Loucy (cell line): ENCODE measurements at regions not wholly inside any gene's neighbourhood (a gene's known extent, or its start where the extent isn't known, plus 50 kb on each side); places are given as distances from the start of the nearest gene placed in this dataset.

Experiments used
- H2AFZ ChIP-seq: fragments of 200-600 bp; sonication (generic); 2 replicates; pipeline ENCODE4 v1.6.0; 2016; ENCODE audit warnings: antibody characterized with exemption, mild to moderate bottlenecking, low read length, moderate library complexity
- H3F3A ChIP-seq: fragments of 200-600 bp; 2 replicates; pipeline ENCODE4 v1.6.0; 2016; ENCODE audit warnings: antibody characterized with exemption, low read depth, mild to moderate bottlenecking
- H3K27me3 ChIP-seq: fragments of 200-600 bp; sonication (generic); 2 replicates; pipeline ENCODE4 v1.6.1; 2014; ENCODE audit warnings: low read length, mild to moderate bottlenecking; ENCODE audit not compliant: insufficient read depth, poor library complexity, severe bottlenecking
- H3K36me3 ChIP-seq: fragments of 200-600 bp; sonication (generic); 2 replicates; pipeline ENCODE4 v1.6.1; 2016; ENCODE audit warnings: low read length; ENCODE audit not compliant: insufficient read depth
- H3K4me1 ChIP-seq: fragments of 200-600 bp; sonication (generic); 2 replicates; pipeline ENCODE4 v1.5.1; 2014; ENCODE audit warnings: low read length, mild to moderate bottlenecking; ENCODE audit not compliant: insufficient read depth, poor library complexity, severe bottlenecking
- H3K4me2 ChIP-seq: fragments of 200-600 bp; sonication (generic); 2 replicates; pipeline ENCODE4 v1.6.0; 2014; ENCODE audit warnings: antibody characterized with exemption, low read length, low read depth, mild to moderate bottlenecking; ENCODE audit not compliant: poor library complexity, severe bottlenecking
- H3K4me3 ChIP-seq: fragments of 200-600 bp; sonication (generic); 2 replicates; pipeline ENCODE4 v1.5.1; 2014; ENCODE audit warnings: low read length, mild to moderate bottlenecking, mixed read lengths; ENCODE audit not compliant: poor library complexity, severe bottlenecking
- H3K79me2 ChIP-seq: fragments of 200-600 bp; sonication (generic); 2 replicates; pipeline ENCODE4 v1.6.1; 2014; ENCODE audit warnings: low read length; ENCODE audit not compliant: insufficient read depth
- H3K9ac ChIP-seq: fragments of 200-600 bp; sonication (generic); 2 replicates; pipeline ENCODE4 v1.6.0; 2014; ENCODE audit warnings: mild to moderate bottlenecking, low read depth, low read length, moderate library complexity; ENCODE audit not compliant: poor library complexity, severe bottlenecking
- H3K9me2 ChIP-seq: fragments of 200-600 bp; sonication (generic); replicated peaks from 2 replicates; pipeline ENCODE4 v1.6.1; 2016; ENCODE audit warnings: low read depth, low read length, mixed read lengths
- H3K9me3 ChIP-seq: fragments of 200-600 bp; sonication (generic); 2 replicates; pipeline ENCODE4 v1.6.1; 2014; ENCODE audit warnings: mild to moderate bottlenecking, antibody characterized with exemption, low read length, low read depth; ENCODE audit not compliant: insufficient read depth
- H4K20me1 ChIP-seq: fragments of 200-600 bp; sonication (generic); 2 replicates; pipeline ENCODE4 v1.6.0; 2014; ENCODE audit warnings: antibody characterized with exemption, low read length, mild to moderate bottlenecking; ENCODE audit not compliant: insufficient read depth, poor library complexity, severe bottlenecking
- EZH2phosphoT487 ChIP-seq: fragments of 200-600 bp; IDR thresholded peaks from 2 replicates; pipeline ENCODE4 v1.6.1; 2018; ENCODE audit warnings: antibody characterized with exemption, mild to moderate bottlenecking, moderate library complexity, borderline replicate concordance
- TF ChIP-seq, protein P1 (sequence below): fragments of 200-600 bp; sonication (generic); conservative IDR thresholded peaks from 2 replicates; pipeline ENCODE4 v1.5.1; 2014; ENCODE audit warnings: mild to moderate bottlenecking, antibody characterized with exemption, low read length

DNA sequence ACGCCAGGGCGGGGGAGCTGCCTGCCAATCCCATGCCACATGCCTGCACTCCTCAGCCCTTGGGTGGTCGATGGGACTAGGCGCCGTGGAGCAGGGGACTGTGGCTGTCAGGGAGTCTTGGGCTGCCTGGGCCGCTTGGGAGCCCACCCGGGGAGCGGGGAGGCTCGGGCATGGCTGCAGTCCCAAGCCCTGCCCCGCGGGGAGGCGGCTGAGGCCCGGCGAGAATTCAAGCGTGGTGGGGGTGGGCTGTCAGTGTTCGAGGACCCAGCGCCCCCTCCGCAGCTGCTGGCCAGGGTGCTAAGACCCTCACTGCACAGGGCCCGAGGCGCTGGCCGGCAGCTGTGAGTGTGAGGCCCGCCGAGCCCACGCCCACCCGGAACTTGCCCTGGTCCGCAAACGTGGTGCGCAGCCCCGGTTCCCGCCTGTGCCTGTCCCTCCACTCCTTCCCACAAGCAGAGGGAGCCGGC, 83.2 kb upstream of the DMRTA1 start:
- Histone ChIP-seq H3K79me2 (no peaks in the 10 kb centered on the region), H3K4me3 (no peak overlapping the region), H3K9ac (no peak overlapping the region), H3K9me3 (no peaks in the 10 kb centered on the region), H4K20me1 (no peaks in the 10 kb centered on the region), H3K27me3 (no peaks in the 10 kb centered on the region), H3K4me2 (no peak overlapping the region), H3K9me2 (no peaks in the 10 kb centered on the region), H3K36me3 (no peaks in the 10 kb centered on the region), H3F3A (no peaks in the 10 kb centered on the region), H2AFZ (no peak overlapping the region), H3K4me1 (no peaks in the 10 kb centered on the region)
- no peak for TF ChIP-seq EZH2phosphoT487
- TF ChIP-seq, protein P1, sequence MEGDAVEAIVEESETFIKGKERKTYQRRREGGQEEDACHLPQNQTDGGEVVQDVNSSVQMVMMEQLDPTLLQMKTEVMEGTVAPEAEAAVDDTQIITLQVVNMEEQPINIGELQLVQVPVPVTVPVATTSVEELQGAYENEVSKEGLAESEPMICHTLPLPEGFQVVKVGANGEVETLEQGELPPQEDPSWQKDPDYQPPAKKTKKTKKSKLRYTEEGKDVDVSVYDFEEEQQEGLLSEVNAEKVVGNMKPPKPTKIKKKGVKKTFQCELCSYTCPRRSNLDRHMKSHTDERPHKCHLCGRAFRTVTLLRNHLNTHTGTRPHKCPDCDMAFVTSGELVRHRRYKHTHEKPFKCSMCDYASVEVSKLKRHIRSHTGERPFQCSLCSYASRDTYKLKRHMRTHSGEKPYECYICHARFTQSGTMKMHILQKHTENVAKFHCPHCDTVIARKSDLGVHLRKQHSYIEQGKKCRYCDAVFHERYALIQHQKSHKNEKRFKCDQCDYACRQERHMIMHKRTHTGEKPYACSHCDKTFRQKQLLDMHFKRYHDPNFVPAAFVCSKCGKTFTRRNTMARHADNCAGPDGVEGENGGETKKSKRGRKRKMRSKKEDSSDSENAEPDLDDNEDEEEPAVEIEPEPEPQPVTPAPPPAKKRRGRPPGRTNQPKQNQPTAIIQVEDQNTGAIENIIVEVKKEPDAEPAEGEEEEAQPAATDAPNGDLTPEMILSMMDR = no peak

DNA sequence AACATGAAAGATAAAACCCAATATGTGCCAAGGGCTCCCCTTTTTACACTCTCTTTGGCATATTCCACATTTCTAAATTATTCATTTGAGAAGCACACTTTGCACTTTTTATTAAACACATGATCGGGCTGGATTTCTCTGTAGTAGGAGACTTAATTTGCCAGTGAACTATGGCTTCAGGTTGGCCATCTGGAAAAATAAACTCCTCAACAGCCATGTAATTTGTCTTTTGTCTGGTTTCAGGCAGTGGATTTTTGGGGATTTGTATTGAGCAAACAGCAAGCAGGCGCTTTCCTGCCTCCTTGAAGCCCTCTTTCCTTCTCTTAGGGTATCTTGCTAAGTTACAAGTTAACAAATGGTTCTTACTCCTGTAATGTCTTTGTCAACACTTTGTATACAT, 73.0 kb upstream of the DMRTA1 start:
- Histone ChIP-seq H3F3A (no peaks in the 10 kb centered on the region), H2AFZ (no peak overlapping the region), H3K27me3 (no peaks in the 10 kb centered on the region), H3K4me3 (no peak overlapping the region), H3K9ac (no peak overlapping the region), H3K36me3 (no peaks in the 10 kb centered on the region), H3K79me2 (no peaks in the 10 kb centered on the region), H3K4me2 (no peak overlapping the region), H3K9me2 (no peaks in the 10 kb centered on the region), H4K20me1 (no peaks in the 10 kb centered on the region), H3K4me1 (no peaks in the 10 kb centered on the region), H3K9me3 (no peaks in the 10 kb centered on the region)
- TF ChIP-seq, protein P1 = no peak
- no peak for TF ChIP-seq EZH2phosphoT487

- Histone ChIP-seq H3K4me1 (no peaks in the 10 kb centered on the region), H3K27me3 (no peaks in the 10 kb centered on the region), H3K4me2 (no peak overlapping the region), H3K36me3 (no peaks in the 10 kb centered on the region), H3F3A (no peaks in the 10 kb centered on the region), H4K20me1 (no peaks in the 10 kb centered on the region), H2AFZ (no peak overlapping the region), H3K4me3 (no peak overlapping the region), H3K9me2 (no peaks in the 10 kb centered on the region), H3K9me3 (no peaks in the 10 kb centered on the region), H3K9ac (no peak overlapping the region), H3K79me2 (no peaks in the 10 kb centered on the region)
- TF ChIP-seq, protein P1 = no peak
Measured at GRCh38 chr9:22374051-22374450, 72.6 kb upstream of the DMRTA1 start.
